SJCRH30 (cell line): ENCODE measurements at regions not wholly inside any gene's neighbourhood (a gene's known extent, or its start where the extent isn't known, plus 50 kb on each side); places are given as distances from the start of the nearest gene placed in this dataset.
"Not testable (repeated sequence)": the region's sequence is repeated elsewhere in the genome, so short reads cannot be mapped to it uniquely, and the experiment has no call there.

Source experiments
- DNase-seq, 2 experiments: peaks; one replicate each; pipeline ENCODE4 v3.0.0-alpha.2; 2015 to 2020
- H3K27ac ChIP-seq: fragments of 250-450 bp; sonication (Bioruptor Pico); 2 replicates; pipeline ENCODE4 v1.5.1; 2020; ENCODE audit warnings: mild to moderate bottlenecking, moderate library complexity
- H3K27me3 ChIP-seq: fragments of 250-450 bp; sonication (Bioruptor Pico); 2 replicates; pipeline ENCODE4 v1.5.1; 2020; ENCODE audit warnings: mild to moderate bottlenecking, moderate library complexity
- H3K36me3 ChIP-seq: fragments of 250-450 bp; sonication (Bioruptor Pico); 2 replicates; pipeline ENCODE4 v1.5.1; 2020; ENCODE audit warnings: mild to moderate bottlenecking, moderate library complexity
- H3K4me1 ChIP-seq: fragments of 250-450 bp; sonication (Bioruptor Pico); 2 replicates; pipeline ENCODE4 v1.5.1; 2020; ENCODE audit warnings: mild to moderate bottlenecking, moderate library complexity
- H3K4me3 ChIP-seq: fragments of 250-450 bp; sonication (Bioruptor Pico); 2 replicates; pipeline ENCODE4 v1.5.1; 2020; ENCODE audit warnings: mild to moderate bottlenecking, moderate library complexity
- H3K9me3 ChIP-seq: fragments of 250-450 bp; sonication (Bioruptor Pico); replicated peaks from 2 replicates; pipeline ENCODE4 v1.5.1; 2020; ENCODE audit warnings: mild to moderate bottlenecking, moderate library complexity

DNA sequence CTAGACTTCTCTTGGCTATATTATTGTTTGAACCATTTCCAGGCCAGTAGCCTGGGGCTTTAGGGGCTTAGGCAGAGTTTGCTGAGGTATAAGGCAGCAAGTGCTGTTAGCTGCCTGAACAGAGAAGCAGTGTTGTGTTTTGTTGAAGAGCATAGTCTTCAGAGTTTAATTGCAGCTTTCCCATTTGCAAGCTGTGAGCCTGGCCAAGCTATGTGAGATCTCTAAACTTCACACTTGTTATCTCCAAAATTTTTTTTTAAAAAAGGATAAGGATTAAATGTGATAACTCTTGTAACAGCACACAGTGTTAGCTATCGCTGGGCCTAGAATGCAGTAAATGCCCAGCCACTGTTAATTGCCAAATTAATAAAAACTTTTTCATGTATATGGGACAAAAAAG, 782.4 kb downstream of the REEP3 start:
- DNase-seq = no peak
- H3K4me3 ChIP-seq = no peak overlapping the region
- H3K36me3 ChIP-seq = no peaks in the 10 kb centered on the region
- H3K4me1 ChIP-seq = no peaks in the 10 kb centered on the region
- no peak overlapping the region for H3K27ac ChIP-seq
- H3K27me3 ChIP-seq = no peaks in the 10 kb centered on the region
- H3K9me3 ChIP-seq = no peaks in the 10 kb centered on the region

DNA sequence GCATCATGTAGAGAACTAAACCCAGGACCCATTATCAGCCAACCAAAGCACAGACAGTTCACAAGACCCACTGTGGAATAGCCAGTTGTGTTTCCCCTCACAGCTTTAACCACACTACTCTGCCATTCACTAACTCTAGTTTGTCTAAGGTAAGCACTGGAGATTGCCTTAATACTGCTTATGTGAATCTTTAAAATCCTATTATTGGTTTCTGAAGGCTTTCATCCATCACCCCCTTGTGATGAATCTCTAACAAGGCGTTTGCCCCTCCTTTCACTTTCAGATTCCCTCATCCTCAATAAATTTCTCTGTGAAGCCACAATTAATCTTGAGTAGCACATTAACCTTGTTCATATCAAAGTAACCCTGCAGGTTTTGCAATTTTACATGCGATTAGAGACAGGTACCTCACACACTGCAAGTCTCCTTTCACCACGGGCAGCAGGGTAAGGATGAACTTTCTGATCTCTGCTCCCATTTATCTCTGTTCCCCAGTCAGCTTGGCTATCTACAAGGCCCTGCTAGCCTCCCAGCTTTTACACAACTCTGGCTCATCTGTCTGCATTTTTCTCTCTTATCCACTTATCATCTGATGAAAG, 785.6 kb downstream of the REEP3 start:
- no peak overlapping the region for H3K4me3 ChIP-seq
- no peaks in the 10 kb centered on the region for H3K4me1 ChIP-seq

DNA sequence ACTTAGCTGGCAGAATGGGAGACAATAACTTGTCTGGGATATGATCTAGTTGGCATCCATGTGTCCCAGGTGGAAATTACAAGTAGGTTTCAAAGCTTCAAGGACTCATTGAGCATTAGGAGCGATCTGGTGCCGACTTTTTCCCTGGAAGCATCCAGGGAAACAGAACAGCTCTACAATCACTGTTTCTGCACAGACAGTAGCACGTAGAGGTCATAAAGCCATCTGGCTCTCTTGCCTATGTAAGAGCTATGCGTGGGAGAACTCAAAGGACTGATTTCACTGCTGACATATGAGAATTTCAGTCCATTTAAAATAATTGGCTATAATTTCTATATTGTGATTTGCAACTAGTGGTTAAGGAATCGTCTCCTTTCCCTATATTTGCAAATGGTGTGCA, 791.7 kb downstream of the REEP3 start:
- Histone ChIP-seq H3K27me3 (no peaks in the 10 kb centered on the region), H3K36me3 (no peaks in the 10 kb centered on the region), H3K4me1 (no peaks in the 10 kb centered on the region), H3K4me3 (no peak overlapping the region), H3K27ac (no peak overlapping the region), H3K9me3 (no peaks in the 10 kb centered on the region)
- no peak for DNase-seq

More for the DNA sequence above, 785.6 kb downstream of the REEP3 start:
- H3K27me3 ChIP-seq = no peaks in the 10 kb centered on the region
- no peak overlapping the region for H3K27ac ChIP-seq
- H3K9me3 ChIP-seq = no peaks in the 10 kb centered on the region
- DNase-seq = no peak
- H3K36me3 ChIP-seq = no peaks in the 10 kb centered on the region

DNA sequence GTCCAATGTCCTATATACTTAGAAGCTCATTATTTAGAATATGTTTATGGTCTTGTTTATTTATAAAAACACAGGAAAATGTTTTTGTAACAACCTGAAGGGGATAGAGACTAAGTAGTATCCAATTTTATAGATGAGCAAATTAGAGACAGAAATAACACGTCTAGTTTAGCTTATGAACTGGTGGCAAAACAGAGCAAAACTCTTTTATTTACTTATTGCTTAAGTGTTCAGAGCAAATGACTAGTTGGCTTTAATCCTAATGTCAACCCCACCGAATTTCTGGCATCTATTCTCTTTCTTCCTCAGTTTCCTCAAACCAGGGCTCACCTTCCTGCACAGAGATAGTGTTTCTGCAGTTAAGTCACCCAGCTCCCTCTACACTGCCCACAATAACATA, 792.8 kb downstream of the REEP3 start:
- Histone ChIP-seq H3K4me1 (no peaks in the 10 kb centered on the region), H3K9me3 (no peaks in the 10 kb centered on the region), H3K27me3 (no peaks in the 10 kb centered on the region), H3K36me3 (no peaks in the 10 kb centered on the region), H3K4me3 (no peak overlapping the region), H3K27ac (no peak overlapping the region)
- no peak for DNase-seq

DNA sequence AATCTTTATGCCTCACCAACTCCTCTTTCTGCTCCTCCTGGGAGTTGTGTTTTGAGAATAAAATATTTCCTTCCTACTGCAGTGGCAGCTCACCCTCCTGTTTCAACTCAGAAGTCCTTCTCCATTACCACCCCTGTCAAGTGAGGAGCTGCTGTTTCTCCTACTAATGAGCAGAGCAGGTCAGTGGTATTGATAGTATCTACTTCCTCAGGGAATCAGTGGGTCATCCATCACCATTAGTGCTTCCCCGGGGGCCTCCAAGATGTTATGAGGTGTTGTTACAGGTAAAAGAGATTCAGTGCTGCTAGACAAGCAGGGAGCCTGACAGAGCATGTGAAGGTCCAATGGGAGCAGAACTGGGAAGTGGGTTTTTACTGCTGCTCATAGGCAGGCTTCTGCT, 795.2 kb downstream of the REEP3 start:
- Histone ChIP-seq H3K9me3 (no peaks in the 10 kb centered on the region), H3K4me1 (no peaks in the 10 kb centered on the region), H3K27ac (no peak overlapping the region), H3K36me3 (no peaks in the 10 kb centered on the region), H3K27me3 (no peaks in the 10 kb centered on the region), H3K4me3 (no peak overlapping the region)
- no peak for DNase-seq

DNA sequence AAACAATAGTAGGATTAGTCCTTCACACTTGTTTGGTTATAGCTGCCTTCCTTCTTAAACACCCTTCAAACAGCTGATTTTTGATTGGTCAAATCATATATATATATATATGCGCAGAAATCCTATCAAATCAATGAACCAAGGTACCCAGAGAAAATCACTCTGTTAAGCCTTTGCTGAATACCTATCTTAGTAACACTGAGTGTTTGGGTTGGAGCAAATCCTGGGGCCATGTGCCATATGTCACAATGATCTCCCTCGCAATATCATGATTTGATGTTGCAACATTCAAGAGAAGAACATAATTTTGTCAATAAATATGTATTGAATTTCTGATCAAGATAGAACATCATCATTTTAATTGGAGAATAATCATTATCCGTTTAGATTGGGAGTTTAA, 795.6 kb downstream of the REEP3 start:
- DNase-seq = no peak
- Histone ChIP-seq H3K4me1 (no peaks in the 10 kb centered on the region), H3K4me3 (no peak overlapping the region), H3K27me3 (no peaks in the 10 kb centered on the region), H3K36me3 (no peaks in the 10 kb centered on the region), H3K27ac (no peak overlapping the region), H3K9me3 (no peaks in the 10 kb centered on the region)

DNA sequence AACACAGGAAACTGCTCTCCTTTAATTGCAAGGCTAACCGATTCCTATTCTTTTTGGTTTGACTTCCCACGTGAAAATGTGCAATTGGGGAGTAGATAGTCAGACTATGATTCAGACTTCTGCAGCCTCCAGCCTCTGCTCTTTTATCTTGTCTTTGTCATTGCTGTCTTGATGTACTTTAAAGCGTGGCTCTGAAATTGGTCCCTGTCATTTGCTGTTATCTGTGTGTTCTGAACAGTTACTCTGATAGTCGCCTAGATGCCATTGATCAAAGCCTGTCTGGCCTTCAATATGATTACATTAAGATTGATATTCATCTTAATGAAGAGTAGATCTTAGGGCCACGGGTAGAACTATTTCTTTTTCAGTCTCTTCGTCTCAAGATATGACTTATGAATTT, 799.2 kb downstream of the REEP3 start:
- Histone ChIP-seq H3K27ac (no peak overlapping the region), H3K36me3 (no peaks in the 10 kb centered on the region), H3K4me1 (no peaks in the 10 kb centered on the region), H3K9me3 (no peaks in the 10 kb centered on the region), H3K4me3 (no peak overlapping the region), H3K27me3 (no peaks in the 10 kb centered on the region)
- no peak for DNase-seq

DNA sequence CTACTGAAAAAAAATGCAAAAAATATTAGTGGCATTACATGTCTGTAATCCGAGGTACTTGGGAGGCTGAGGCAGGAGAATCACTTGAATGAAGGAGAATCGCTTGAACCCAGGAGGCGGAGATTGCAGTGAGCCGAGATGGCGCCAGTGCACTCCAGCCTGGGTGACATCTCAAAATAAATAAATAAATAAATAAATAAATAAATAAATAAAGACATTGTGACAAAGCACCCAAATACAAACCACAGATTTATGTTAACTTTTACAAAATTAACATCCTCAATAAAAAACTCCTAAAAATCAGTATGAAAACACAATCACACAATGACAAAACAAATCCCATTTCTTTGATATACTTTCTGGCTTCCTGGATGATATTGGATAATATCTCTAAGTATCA, 808.3 kb downstream of the REEP3 start:
- no peak overlapping the region for H3K27ac ChIP-seq

DNA sequence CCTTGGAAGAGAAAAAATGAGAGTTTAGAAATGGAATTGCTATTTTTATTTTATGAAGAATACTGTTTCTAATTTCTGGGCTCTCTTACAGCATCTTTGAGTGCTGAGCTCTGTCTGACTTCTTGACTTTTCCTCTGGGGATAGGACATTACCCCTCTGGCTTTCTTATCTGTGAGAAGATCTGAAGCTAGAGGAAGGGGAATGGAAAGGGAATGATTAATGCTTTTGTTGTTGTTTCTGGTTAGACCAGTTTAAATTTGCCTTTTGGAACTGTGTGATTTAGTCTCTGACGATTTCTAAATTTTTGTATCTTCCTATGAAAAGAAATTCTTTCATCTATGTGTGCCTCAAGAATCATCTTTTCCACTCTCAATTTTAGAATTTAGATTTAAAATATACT, 811.4 kb downstream of the REEP3 start:
- Histone ChIP-seq H3K4me3 (no peak overlapping the region), H3K9me3 (no peaks in the 10 kb centered on the region), H3K27ac (no peak overlapping the region), H3K36me3 (no peaks in the 10 kb centered on the region), H3K27me3 (no peaks in the 10 kb centered on the region), H3K4me1 (no peaks in the 10 kb centered on the region)
- no peak for DNase-seq

More for the DNA sequence above, 808.3 kb downstream of the REEP3 start:
- Histone ChIP-seq H3K4me3 (no peak overlapping the region), H3K9me3 (no peaks in the 10 kb centered on the region), H3K4me1 (no peaks in the 10 kb centered on the region), H3K36me3 (no peaks in the 10 kb centered on the region), H3K27me3 (no peaks in the 10 kb centered on the region)
- no peak for DNase-seq

DNA sequence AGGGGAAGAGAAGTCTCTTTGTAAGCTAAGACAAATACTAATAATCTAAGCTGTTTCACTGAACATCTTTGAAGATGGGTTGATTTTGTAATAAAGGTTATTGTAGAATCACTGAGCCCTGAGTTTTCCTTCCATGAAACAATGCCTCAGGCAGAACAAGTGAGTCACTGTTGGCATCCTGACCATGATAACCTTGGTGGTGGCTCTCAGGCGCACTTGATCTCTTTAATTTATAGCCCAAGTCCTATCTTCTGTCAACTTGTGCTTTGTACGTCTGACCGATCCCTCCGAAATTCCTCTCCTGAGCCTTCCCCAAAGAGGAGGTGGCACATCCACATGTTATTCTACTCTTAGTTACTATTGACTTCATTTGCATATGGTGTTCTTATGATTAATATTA, 812.9 kb downstream of the REEP3 start:
- no peaks in the 10 kb centered on the region for H3K4me1 ChIP-seq
- no peaks in the 10 kb centered on the region for H3K9me3 ChIP-seq
- no peak overlapping the region for H3K27ac ChIP-seq
- H3K36me3 ChIP-seq = no peaks in the 10 kb centered on the region
- H3K27me3 ChIP-seq = no peaks in the 10 kb centered on the region
- H3K4me3 ChIP-seq = no peak overlapping the region
- no peak for DNase-seq

DNA sequence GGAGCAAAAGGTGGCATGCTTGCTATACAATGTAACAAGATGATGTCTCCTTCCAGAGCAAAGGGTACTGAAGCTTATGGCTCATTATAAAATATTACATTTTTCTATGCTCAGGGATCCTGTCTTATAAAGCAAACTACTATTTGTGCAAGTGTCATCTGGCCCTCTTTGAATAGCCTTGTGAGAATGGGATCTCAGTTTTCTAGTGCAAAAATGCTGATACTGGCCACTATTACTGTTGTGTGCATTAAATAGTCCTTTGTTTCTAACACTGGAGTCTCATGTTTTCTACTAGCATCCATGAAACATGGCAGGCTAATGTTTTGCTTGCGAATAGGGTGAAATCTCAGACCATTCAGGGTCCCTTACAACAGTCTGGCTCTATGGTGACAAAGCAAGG, 823.0 kb downstream of the REEP3 start:
- Histone ChIP-seq H3K36me3 (no peaks in the 10 kb centered on the region), H3K9me3 (no peaks in the 10 kb centered on the region), H3K27me3 (no peaks in the 10 kb centered on the region), H3K27ac (no peak overlapping the region), H3K4me3 (no peak overlapping the region), H3K4me1 (no peaks in the 10 kb centered on the region)
- DNase-seq = no peak

DNA sequence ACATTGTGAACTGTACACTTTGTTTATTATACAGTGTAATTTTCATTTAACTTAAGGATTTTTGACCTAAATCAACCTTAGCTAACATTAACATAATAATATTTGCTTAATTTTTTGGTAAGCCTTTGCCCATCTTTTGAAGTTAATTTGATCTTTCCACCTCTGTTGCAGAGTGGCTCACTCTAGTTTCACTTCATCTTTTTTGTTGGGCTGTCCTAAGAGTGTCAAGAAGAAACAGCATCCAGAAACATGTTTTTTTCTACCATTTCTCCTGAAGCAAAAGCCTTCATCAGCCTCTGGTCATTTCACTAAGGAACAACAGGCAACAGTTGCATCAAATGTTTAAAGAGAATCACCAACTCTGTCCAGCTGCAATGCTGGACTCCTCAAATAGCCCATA, 824.7 kb downstream of the REEP3 start:
- H3K27ac ChIP-seq = no peak overlapping the region
- H3K4me1 ChIP-seq = no peaks in the 10 kb centered on the region
- no peak for DNase-seq
- no peak overlapping the region for H3K4me3 ChIP-seq
- H3K27me3 ChIP-seq = no peaks in the 10 kb centered on the region
- no peaks in the 10 kb centered on the region for H3K36me3 ChIP-seq
- no peaks in the 10 kb centered on the region for H3K9me3 ChIP-seq

DNA sequence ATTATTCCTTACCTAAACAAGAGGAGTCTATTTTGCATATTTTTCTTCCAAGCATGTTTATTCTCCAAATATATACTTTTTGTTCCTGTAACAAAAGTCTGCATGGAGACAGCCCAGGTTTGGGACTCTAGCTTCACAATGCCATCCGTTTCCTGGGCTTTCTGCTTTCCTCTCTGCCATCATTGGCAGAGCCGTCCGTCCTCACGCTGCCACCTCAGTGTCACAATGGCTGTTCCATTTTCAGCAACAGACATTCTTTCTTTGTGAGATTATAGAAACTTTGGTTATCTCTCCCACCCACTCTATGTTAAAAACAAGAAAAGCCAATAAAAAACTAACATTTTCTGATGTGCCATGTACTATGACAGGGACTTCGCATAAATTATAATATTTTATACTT, 825.2 kb downstream of the REEP3 start:
- Histone ChIP-seq H3K9me3 (no peaks in the 10 kb centered on the region), H3K27me3 (no peaks in the 10 kb centered on the region), H3K27ac (no peak overlapping the region), H3K4me1 (no peaks in the 10 kb centered on the region), H3K4me3 (no peak overlapping the region), H3K36me3 (no peaks in the 10 kb centered on the region)
- no peak for DNase-seq

DNA sequence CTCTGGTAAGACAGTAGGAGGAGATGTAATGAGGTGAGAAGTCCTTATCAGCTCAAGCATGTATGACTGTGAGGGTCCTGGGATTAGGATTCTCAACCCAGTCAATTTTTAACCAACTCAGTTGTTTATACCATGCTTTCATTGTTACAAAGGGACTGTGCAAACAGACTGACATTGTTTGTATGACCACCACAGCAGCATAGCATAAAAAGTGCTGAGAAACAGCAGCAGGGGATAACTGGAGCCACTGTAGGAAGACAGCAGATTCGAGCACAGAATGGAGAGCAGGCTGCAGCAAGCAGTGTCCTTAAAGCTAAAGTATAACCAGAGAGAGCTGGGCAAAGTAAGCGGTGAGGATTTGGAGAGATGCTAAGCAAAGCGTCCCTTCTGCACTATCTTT, 829.5 kb downstream of the REEP3 start:
- Histone ChIP-seq H3K9me3 (no peaks in the 10 kb centered on the region), H3K36me3 (no peaks in the 10 kb centered on the region), H3K4me3 (no peak overlapping the region), H3K27me3 (no peaks in the 10 kb centered on the region), H3K4me1 (no peaks in the 10 kb centered on the region), H3K27ac (no peak overlapping the region)
- DNase-seq = no peak

DNA sequence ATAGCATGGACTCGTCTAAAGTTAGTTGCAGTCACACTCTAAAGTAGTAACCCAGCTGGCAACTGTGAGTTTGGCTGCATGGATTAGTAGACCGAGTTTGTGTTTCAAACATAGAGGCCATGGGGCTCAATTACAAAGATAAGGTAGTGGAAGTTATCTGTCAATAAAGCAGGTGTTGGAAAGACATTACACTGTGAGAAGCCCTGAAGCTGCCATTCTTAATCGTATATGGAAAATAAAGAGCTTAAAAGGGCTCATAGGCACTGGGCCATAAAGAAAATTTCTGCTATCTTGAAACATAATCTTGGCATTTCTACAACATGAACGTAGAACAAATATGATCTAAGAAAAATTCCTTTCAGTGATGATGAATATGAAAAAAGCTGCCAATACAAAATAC, 837.7 kb downstream of the REEP3 start:
- no peak overlapping the region for H3K4me3 ChIP-seq
- H3K27me3 ChIP-seq = no peaks in the 10 kb centered on the region

DNA sequence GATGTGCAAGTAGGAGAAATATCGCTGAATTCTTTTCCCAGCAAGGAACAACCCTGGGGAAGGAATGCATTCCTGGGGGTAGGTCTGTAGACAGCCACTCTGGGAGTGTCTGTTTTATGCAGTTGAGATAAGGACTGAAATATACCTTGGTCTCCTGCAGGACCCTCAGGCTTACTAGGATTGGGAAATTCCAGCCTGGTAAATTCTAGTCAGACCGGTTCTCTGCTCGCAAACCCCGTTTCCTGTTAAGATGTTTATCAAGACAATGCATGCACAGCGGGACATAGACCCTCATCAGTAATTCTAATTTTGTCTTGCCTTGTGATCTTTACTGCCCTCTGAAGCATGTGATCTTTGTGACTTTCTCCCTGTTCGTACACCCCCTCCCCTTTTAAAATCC, 839.0 kb downstream of the REEP3 start:
- not testable (repeated sequence) for H3K27me3 ChIP-seq, H3K9me3 ChIP-seq, H3K27ac ChIP-seq, H3K36me3 ChIP-seq, H3K4me1 ChIP-seq, DNase-seq, H3K4me3 ChIP-seq

More for the DNA sequence above, 837.7 kb downstream of the REEP3 start:
- Histone ChIP-seq H3K4me1 (no peaks in the 10 kb centered on the region), H3K9me3 (no peaks in the 10 kb centered on the region), H3K36me3 (no peaks in the 10 kb centered on the region), H3K27ac (no peak overlapping the region)
- DNase-seq = no peak
